ENCODE measurements at regions not wholly inside any gene's neighbourhood (a gene's known extent, or its start where the extent isn't known, plus 50 kb on each side); places are given as distances from the start of the nearest gene placed in this dataset.
"Not testable (repeated sequence)": the region's sequence is repeated elsewhere in the genome, so short reads cannot be mapped to it uniquely, and the experiment has no call there.

GRCh38 chr12:7591531-7591930 lies 74.2 kb downstream of the APOBEC1 start:
- DNase-seq (ENCODE audit: low read depth): no peak
- no peak overlapping the region for H3K4me3 ChIP-seq (ENCODE audit: low read depth, low read length)
- no peak for TF ChIP-seq CTCF (IDR thresholded peaks at IDR 0.05; ENCODE audit: insufficient read depth, low read length)

GRCh38 chr12:7590085-7590484 lies 75.6 kb downstream of the APOBEC1 start:
- not testable (repeated sequence) for DNase-seq (ENCODE audit: low read depth); H3K4me3 ChIP-seq (ENCODE audit: low read depth, low read length)

- TF ChIP-seq CTCF (IDR thresholded peaks at IDR 0.05; ENCODE audit: insufficient read depth, low read length): peak; percentile 70
- DNase-seq (ENCODE audit: low read depth): peak; percentile 70
Observed at GRCh38 chr12:7588742-7589329, 76.9 kb downstream of the APOBEC1 start.

GRCh38 chr12:7584137-7584536 lies 80.6 kb upstream of the CD163 start:
- DNase-seq (ENCODE audit: low read depth); H3K4me3 ChIP-seq (ENCODE audit: low read depth, low read length): not testable (repeated sequence)

More at GRCh38 chr12:7588742-7589329, 76.9 kb downstream of the APOBEC1 start:
- H3K4me3 ChIP-seq (ENCODE audit: low read depth, low read length): not testable (repeated sequence)

GRCh38 chr12:7583471-7583870 lies 79.9 kb upstream of the CD163 start:
- H3K4me3 ChIP-seq (ENCODE audit: low read depth, low read length): no peak overlapping the region
- DNase-seq (ENCODE audit: low read depth): no peak
- no peak for TF ChIP-seq CTCF (IDR thresholded peaks at IDR 0.05; ENCODE audit: insufficient read depth, low read length)

- no peak for TF ChIP-seq CTCF (IDR thresholded peaks at IDR 0.05; ENCODE audit: insufficient read depth, low read length)
- H3K4me3 ChIP-seq (ENCODE audit: low read depth, low read length): no peak overlapping the region
- no peak for DNase-seq (ENCODE audit: low read depth)
Observed at GRCh38 chr12:7582796-7583195, 79.2 kb upstream of the CD163 start.

- H3K4me3 ChIP-seq (ENCODE audit: low read depth, low read length): no peak overlapping the region
- no peak for DNase-seq (ENCODE audit: low read depth)
- no peak for TF ChIP-seq CTCF (IDR thresholded peaks at IDR 0.05; ENCODE audit: insufficient read depth, low read length)
Observed at GRCh38 chr12:7581625-7582024, 78.0 kb upstream of the CD163 start.

- TF ChIP-seq CTCF (IDR thresholded peaks at IDR 0.05; ENCODE audit: insufficient read depth, low read length): no peak
- no peak overlapping the region for H3K4me3 ChIP-seq (ENCODE audit: low read depth, low read length)
- no peak for DNase-seq (ENCODE audit: low read depth)
Observed at GRCh38 chr12:7581046-7581445, 77.5 kb upstream of the CD163 start.

Data from fibroblast of the aortic adventitia (primary cell).